Urothelium cell line (cell line): ENCODE measurements at regions not wholly inside any gene's neighbourhood (a gene's known extent, or its start where the extent isn't known, plus 50 kb on each side); places are given as distances from the start of the nearest gene placed in this dataset.

Experiments
- DNase-seq: peaks from one replicate; pipeline ENCODE4 v3.0.0; 2011; ENCODE audit warnings: low spot score, mixed read lengths
- FAIRE-seq: peaks from 2 replicates; lab custom pipeline; 2011; peaks lifted over from hg19 to GRCh38; lab: Jason Lieb, UNC

- FAIRE-seq (no peak), DNase-seq (no peak)
These were observed 147.8 kb downstream of the EN1 start for GRCh38 chr2:118699447-118700175.

GRCh38 chr2:118698564-118698963 is 148.9 kb downstream of the EN1 start:
- FAIRE-seq (peak; percentile 30), DNase-seq (no peak)

- no peak for FAIRE-seq
- DNase-seq: peak; percentile 37
These were observed 149.7 kb downstream of the EN1 start for GRCh38 chr2:118697781-118698180.

GRCh38 chr2:118696786-118697465 is 150.5 kb downstream of the EN1 start:
- DNase-seq: peak; percentile 43
- FAIRE-seq: peak; percentile 13

DNA sequence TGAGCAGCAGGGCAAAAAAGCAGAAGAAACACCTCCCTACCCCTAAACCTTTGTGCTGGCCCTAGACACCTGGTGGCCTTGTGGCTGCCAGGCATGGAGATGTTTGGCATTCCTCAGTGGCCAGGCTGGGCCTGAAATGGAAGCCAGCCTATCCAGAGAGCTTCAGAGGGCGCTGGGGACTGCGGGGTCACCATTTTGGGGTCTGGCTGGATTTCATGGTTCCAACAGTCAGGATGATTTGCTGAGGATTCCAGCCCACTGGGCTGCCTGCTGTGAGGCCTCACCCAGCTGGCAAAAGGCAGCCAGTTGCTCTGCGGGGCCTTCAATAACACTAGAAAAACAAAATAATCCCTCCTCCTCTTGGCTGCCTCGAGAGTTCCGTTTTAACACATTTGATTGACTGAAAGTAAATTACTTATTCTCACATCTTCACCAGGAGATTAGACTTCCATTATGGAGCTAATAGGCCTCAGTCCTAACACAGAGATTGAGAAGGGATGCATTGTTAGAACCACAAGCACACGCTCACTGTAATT is 154.1 kb downstream of the EN1 start:
- DNase-seq (no peak), FAIRE-seq (no peak)

DNA sequence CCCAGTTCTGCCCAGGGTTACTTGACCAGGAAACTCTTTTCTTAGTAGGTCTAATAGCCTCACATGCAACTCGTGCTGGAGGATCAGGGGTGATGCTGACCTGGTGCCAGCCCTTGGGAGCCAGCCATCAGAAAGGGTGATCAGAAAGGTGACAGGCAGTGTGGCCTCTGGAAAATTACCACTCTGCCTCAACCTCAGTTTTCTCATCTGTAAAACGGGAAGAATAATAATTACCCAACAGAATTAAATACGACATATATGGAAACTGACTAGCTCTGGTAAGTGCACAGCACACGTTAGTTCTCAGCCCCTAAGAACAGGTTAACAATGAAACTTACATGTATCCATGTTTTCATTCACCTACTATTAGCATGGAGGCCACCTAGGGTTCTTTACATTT is 157.6 kb downstream of the EN1 start:
- FAIRE-seq (no peak), DNase-seq (no peak)

DNA sequence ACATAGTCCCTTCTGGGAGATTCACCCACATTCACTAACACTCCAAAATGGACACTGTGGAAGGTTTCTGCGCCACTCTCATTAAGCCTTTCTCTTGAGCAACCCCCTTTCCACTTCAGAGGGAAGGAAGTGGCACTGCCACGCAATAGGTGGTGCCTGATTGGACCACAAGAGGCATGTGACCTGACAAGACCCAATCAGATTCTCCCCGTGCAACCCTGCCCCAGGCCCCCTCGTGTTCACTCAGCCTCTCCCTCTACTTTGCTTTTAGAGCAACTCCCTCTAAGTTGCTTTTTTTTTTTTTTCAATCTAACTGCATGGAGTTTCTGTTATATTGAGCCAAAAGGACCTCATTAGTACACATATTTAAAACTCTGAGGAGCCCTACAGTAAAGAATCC is 158.0 kb downstream of the EN1 start:
- DNase-seq: no peak
- no peak for FAIRE-seq

- no peak for FAIRE-seq
These were observed 158.4 kb downstream of the EN1 start for GRCh38 chr2:118689033-118689432.

GRCh38 chr2:118687698-118688097 is 159.8 kb downstream of the EN1 start:
- DNase-seq (no peak), FAIRE-seq (peak; percentile 50)

More at GRCh38 chr2:118689033-118689432, 158.4 kb downstream of the EN1 start:
- DNase-seq: no peak

- no peak for FAIRE-seq
- no peak for DNase-seq
These were observed 160.3 kb downstream of the EN1 start for GRCh38 chr2:118687192-118687591.

GRCh38 chr2:118686346-118686745 is 161.1 kb downstream of the EN1 start:
- FAIRE-seq (peak; percentile 86), DNase-seq (no peak)

- FAIRE-seq (no peak), DNase-seq (no peak)
These were observed 164.0 kb downstream of the EN1 start for GRCh38 chr2:118683460-118683859.

GRCh38 chr2:118678985-118679384 is 168.5 kb downstream of the EN1 start:
- no peak for FAIRE-seq
- DNase-seq: no peak

GRCh38 chr2:118677546-118677945 is 169.9 kb downstream of the EN1 start:
- FAIRE-seq: no peak
- no peak for DNase-seq

- FAIRE-seq: no peak
- DNase-seq: no peak
These were observed 171.9 kb downstream of the EN1 start for GRCh38 chr2:118675531-118675930.

DNA sequence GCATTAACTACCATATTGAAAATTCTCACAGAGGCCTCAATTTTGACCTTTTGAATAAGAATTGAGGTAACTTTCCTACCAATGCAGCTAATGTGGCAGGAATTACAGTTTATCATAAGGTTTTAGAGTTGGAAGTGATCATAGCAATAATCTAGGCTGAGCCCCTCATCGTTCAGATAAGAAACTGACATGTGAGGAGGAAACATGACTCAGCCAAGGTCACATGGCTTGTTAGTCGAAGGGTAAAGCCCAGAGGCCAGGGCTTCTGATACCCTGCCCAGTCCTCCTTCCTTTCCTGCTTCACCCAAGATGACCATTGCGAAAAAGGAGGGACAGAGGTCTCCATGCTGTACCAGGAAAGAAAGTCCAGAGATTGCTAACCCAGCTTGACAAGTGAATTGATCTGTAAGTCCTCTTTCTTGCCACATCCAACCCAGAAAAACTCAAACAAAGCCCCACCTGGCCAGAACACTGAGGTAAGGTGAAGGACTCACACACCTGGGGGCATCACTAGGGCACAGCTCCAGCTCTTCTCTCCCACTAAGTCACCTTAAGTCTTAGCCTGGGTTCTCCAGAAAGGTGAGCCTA is 174.8 kb downstream of the EN1 start:
- FAIRE-seq (no peak), DNase-seq (no peak)

- no peak for DNase-seq
These were observed 175.6 kb downstream of the EN1 start for GRCh38 chr2:118671701-118672454.

GRCh38 chr2:118670838-118671237 is 176.6 kb downstream of the EN1 start:
- no peak for FAIRE-seq
- DNase-seq: no peak

More at GRCh38 chr2:118671701-118672454, 175.6 kb downstream of the EN1 start:
- no peak for FAIRE-seq

- no peak for FAIRE-seq
These were observed 177.2 kb downstream of the EN1 start for GRCh38 chr2:118670276-118670675.

DNA sequence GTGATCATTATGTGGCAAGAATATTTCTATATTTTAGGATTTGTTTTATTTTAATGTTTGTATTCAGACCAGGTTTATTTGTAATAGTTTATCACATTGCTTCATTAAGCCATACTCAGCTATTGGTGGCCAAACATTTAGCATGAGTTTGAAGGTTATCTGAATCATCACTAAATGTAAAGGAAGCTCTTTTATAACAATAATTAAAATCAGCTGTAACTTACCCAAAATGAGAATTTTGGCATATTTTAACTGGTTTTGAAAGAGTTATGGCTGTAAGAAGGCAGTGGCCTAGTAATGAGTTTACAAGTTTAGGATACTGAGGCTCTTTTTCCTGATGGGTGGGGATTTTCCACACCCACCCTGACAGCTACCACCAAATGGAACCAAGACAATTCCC is 177.8 kb downstream of the EN1 start:
- FAIRE-seq (no peak), DNase-seq (no peak)

More at GRCh38 chr2:118670276-118670675, 177.2 kb downstream of the EN1 start:
- no peak for DNase-seq
